Small intestine (tissue), 7 donors: ENCODE measurements at regions not wholly inside any gene's neighbourhood (a gene's known extent, or its start where the extent isn't known, plus 50 kb on each side); places are given as distances from the start of the nearest gene placed in this dataset.
"Not testable (repeated sequence)": the region's sequence is repeated elsewhere in the genome, so short reads cannot be mapped to it uniquely, and the experiment has no call there.

ENCODE experiments used
- DNase-seq, 2 donors: peaks; one replicate each; pipeline versions ENCODE4 v3.0.0 to v3.0.0-alpha.2; 2013
- FAIRE-seq: peaks from 2 replicates; lab custom pipeline; 2012; peaks lifted over from hg19 to GRCh38; lab: Jason Lieb, UNC
- H3K27ac ChIP-seq, 3 donors: one replicate each; pipeline ENCODE4 v1.5.1; 2013; ENCODE audit warnings: low read length in 2 of 3, mild to moderate bottlenecking in 2 of 3, control low read depth in 1 of 3, inconsistent platforms in 1 of 3, low read depth in 1 of 3, moderate library complexity in 1 of 3
- H3K27me3 ChIP-seq, 3 donors: one replicate each; pipeline ENCODE4 v1.6.1; 2013; ENCODE audit warnings: low read length in 3 of 3, inconsistent platforms in 1 of 3; ENCODE audit not compliant: control insufficient read depth in 3 of 3, insufficient read depth in 3 of 3
- H3K36me3 ChIP-seq, 3 donors: one replicate each; pipeline ENCODE4 v1.6.1; 2013; ENCODE audit warnings: low read length in 3 of 3, inconsistent platforms in 1 of 3, low read depth in 1 of 3, mild to moderate bottlenecking in 1 of 3, moderate library complexity in 1 of 3; ENCODE audit not compliant: control insufficient read depth in 3 of 3, insufficient read depth in 2 of 3
- H3K4me1 ChIP-seq, 3 donors: one replicate each; pipeline ENCODE4 v1.6.1; 2013; ENCODE audit warnings: low read length in 2 of 3, inconsistent platforms in 1 of 3, low read depth in 1 of 3, mild to moderate bottlenecking in 1 of 3, moderate library complexity in 1 of 3; ENCODE audit not compliant: control insufficient read depth in 3 of 3, insufficient read depth in 2 of 3
- H3K4me3 ChIP-seq, 3 donors: one replicate each; pipeline ENCODE4 v1.5.1; 2013; ENCODE audit warnings: low read length in 3 of 3, control low read depth in 1 of 3, inconsistent platforms in 1 of 3, low read depth in 1 of 3, mild to moderate bottlenecking in 1 of 3, moderate library complexity in 1 of 3
- H3K9me3 ChIP-seq, 2 donors: one replicate each; pipeline ENCODE4 v1.6.1; 2013; ENCODE audit warnings: low read depth in 1 of 2, low read length in 1 of 2; ENCODE audit not compliant: control insufficient read depth in 2 of 2, insufficient read depth in 1 of 2
- WGBS, 3 donors: extraction: QIAGEN DNeasy Blood & Tissue Kit; methylation state at CpG; one replicate each; pipeline ENCODE4 v1.1.7; 2013; 5-methylcytosine and 5-hydroxymethylcytosine counted together
- donor health status: healthy with polysubstance abuse.
- donor health status: control.
- donor health status: control.
- donor health status: Bipolar disorder and iron deficiency.
- donor health status: healthy.

DNA sequence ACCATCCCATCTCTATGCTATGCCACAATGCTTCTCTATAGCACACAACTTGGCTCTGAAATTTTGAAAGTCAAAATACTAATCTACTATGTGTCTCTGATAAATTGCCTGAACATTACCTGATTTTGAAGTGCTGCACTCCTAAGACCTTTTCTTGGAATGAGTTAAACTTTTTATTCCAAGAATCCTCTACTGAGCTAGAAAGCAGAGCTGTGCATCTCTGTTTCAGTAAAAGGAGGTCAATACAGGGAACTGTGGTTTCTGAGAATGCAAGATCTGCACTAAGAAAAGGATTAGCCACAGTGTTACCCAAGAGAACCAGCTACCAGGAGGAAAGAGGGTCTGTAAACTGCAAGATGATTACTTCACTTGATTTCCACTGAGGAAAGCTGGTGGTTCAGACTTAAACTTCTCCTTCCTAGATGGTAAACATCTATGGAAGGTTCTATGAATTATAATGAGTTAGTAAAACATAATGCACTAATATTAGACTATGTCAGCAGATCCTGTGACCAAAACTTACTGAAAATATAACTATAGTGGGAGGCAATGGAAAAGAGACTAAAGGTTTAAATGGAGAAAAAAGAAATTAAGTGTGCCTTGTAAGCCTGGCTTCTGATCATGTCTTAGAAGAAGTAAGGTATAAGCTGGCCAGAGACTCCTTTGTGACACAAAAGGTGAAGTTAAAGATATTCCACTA, 588.0 kb upstream of the DEFB115 start:
- not testable (repeated sequence) for DNase-seq, FAIRE-seq, H3K9me3 ChIP-seq, H3K36me3 ChIP-seq, H3K27ac ChIP-seq, H3K4me1 ChIP-seq, H3K27me3 ChIP-seq, H3K4me3 ChIP-seq

DNA sequence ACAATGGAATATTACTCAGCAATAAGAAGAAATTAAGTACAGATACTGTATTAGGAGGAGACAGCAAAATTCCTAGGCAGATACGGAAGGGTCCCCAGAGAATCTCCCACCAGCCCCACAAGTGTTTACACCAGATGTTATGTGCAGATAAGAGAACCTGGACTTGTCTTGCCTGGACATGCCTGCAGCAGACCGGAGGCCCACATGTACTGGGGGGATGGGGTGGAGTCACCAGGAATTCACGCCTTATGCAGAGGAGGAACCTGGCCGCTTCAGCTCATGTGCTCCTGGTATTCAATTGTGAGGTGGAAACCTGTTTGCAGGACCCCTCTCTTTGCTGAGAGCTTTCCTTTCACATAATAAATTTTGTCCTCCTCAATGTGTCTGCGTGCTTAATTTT, 586.3 kb upstream of the DEFB115 start:
- not testable (repeated sequence) for H3K4me3 ChIP-seq, H3K27ac ChIP-seq, H3K36me3 ChIP-seq, H3K4me1 ChIP-seq, H3K27me3 ChIP-seq, DNase-seq, FAIRE-seq, H3K9me3 ChIP-seq
- 68 to 75% (median 74%) methylated on average over 5 of the region's 5 CpGs for WGBS, 3 donors

DNA sequence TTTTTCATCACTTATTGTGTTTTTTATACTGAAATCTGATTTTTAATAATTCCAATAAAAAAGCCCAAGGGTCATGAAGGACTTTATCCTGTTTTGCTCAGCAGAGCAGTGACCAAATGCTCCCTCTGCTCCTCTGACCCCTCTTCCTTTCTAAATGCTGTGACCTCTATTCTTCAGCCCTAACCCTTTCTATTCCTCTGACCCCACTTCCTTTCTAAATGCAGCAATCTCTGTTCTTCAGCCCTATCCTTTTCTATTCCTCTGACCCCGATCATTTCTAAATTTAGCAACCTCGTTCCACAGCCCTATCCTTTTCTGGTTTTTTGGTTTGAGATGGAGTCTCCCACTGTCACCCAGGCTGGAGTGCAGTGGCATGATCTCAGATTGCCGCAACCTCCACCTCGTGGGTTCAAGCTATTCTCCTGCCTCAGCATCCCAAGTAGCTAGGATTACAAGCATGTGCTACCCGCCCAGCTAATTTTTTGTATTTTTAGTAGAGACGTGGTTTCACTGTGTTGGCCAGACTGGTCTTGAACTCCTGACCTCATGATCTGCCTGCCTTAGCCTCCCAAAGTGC, 581.4 kb upstream of the DEFB115 start:
- H3K27me3 ChIP-seq, H3K36me3 ChIP-seq, H3K4me1 ChIP-seq: not testable (repeated sequence)

DNA sequence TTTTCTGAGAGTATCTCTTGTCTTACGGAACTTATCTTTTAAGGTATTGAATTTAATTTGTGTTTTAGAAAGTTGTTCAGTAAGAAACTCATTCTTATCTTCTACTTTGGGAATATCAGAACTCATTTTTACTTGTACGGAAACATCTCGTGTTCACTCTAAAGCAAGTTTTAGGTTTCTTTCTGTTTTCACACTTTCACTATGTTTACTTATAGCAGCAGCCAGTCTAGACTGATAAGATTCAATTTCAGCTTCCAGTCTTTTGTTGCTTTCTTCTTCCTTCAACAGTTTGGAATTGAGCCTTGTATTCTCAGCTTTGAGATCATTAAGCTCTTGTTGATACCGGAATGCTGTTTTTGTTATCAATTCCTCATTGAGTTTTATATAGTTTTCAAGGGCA, 575.2 kb upstream of the DEFB115 start:
- not testable (repeated sequence) for H3K9me3 ChIP-seq, H3K27me3 ChIP-seq, FAIRE-seq, H3K27ac ChIP-seq, H3K4me1 ChIP-seq, H3K4me3 ChIP-seq, DNase-seq, H3K36me3 ChIP-seq
- 69 to 84% (median 77%) methylated on average over 4 of the region's 4 CpGs for WGBS, 3 donors

More for the DNA sequence above, 581.4 kb upstream of the DEFB115 start:
- not testable (repeated sequence) for H3K27ac ChIP-seq, H3K9me3 ChIP-seq, FAIRE-seq, DNase-seq, H3K4me3 ChIP-seq
- 60 to 82% (median 79%) methylated on average over 6 of the region's 6 CpGs for WGBS, 3 donors

DNA sequence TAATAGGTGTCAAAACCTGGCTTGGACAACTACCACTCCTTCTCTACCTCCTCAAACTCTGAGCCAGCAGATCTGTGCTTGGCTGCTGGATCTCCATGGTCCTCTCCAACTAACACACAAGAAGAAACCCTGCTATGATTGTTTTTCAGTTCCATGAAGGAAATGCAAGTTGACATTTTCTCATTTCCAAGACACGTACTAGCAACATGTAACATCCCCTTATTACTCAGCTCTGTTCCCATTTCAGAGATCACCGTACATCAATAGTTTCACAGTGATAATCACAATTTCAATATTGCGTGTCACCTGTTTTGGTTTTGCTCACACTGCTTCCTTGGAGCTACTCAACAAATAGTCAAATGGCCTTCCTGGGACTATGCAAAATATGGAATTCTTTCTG, 544.6 kb upstream of the DEFB115 start:
- WGBS, 3 donors: 54 to 89% (median 72%) methylated on average over 3 of the region's 3 CpGs
- H3K36me3 ChIP-seq, H3K4me3 ChIP-seq, FAIRE-seq, DNase-seq, H3K9me3 ChIP-seq, H3K27ac ChIP-seq, H3K4me1 ChIP-seq, H3K27me3 ChIP-seq: not testable (repeated sequence)

DNA sequence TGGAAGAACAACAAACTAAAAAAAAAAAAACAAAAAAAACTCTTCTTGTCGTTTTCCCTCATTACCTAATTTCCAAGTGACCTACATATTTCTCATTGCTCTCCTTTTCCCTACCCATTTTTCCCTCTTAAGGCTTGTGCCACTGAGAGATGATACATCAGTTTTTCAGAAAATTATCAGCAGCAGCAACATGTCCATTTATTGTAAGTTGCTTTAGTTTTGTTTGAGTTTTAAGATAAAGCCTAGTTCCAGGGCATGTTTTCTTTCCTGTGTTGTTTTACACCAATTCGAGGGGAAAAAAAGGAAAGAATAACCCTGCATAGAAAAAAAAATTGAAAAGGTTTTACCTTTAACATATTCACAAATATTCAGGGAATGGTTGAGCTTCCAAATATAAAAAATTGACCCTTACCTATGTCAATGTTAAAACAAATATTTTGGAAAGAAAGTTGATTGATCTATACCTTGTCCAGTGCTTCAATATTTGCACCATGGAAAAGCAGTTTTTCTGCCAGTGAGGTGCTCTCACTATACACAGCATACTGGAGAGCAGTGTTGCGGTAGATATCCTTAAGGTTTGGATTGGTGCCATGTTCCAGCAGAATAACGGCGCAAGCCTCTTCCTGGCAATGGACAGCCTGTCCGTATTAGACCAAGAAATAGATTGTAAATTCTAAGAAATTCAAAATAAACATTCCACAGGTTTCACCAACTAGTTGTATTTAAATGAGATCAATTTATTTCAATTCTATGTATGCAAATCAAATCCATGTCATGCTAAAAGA, 537.9 kb upstream of the DEFB115 start:
- H3K27ac ChIP-seq, H3K27me3 ChIP-seq, H3K36me3 ChIP-seq, H3K9me3 ChIP-seq, H3K4me3 ChIP-seq, FAIRE-seq, H3K4me1 ChIP-seq, DNase-seq: not testable (repeated sequence)
- 60 to 69% (median 63%) methylated on average over 6 of the region's 6 CpGs for WGBS, 3 donors

DNA sequence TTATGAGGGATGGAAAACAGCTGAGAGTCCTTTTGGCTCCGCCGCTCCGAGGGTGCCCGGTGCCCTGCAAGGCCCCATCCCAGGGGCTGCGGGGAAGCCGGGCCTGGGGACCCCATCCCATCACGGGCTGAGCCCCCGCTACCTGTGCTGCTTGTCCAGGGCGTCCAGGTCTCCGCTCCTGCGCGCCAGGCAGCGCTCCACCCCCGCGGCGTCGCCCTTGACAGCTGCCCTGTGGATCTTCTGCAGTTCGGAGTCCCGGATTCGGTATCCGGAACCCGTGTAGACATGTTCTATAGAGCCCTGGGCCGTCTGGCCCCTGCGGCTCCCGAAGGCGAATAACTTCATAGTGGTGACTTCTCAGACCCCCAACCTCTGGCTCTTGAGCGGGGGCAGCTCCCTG, 534.0 kb upstream of the DEFB115 start:
- WGBS, 3 donors: 10 to 37% (median 12%) methylated on average over 17 to 27 of the region's 27 CpGs
- not testable (repeated sequence) for H3K36me3 ChIP-seq, H3K4me1 ChIP-seq, FAIRE-seq, H3K27ac ChIP-seq, H3K27me3 ChIP-seq, H3K9me3 ChIP-seq
- DNase-seq: peak in 1 of 2 donors; percentile 41
- H3K4me3 ChIP-seq: peak overlapping the region in 1 of 3 donors; percentile 51

DNA sequence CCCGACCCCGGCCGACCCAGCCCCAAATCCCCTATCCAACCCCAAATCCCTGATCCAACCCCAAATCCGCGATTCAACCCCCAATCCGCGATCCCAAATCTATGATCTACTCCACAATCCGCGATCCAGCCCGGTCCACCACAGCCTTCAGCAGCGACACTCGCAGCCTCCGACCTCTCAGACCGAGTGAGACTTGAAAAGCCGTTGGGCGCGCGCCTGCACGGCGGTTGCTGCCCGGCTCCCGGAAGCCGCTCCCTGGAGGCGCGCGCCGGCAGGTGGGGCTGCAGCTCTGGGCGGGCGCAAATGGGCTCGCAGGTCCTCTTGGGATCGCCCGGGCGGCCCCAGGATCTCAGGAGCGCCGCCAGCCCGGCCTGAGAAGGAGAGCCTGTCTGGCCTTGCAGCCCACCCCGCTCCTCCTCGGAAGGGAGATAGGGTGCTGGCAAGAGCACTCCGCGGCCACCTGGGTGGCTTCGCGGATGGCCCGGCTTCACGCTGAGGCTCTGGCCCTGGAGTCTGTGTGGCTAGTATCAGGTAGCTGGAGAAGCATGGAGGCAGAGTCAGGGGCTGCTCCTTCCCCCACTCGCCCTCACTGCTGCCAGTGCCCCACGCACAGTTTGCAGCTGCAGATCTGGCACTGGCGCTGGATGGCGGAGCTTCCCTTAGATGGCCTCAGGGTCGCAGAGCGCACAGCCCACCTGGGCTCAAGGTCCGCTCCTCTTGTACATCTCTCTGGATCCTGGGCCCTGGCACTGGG, 533.4 kb upstream of the DEFB115 start:
- WGBS, 3 donors: 11 to 33% (median 21%) methylated on average over 42 to 51 of the region's 51 CpGs
- H3K27ac ChIP-seq: peak overlapping the region in 2 of 3 donors; percentile 55 to 58
- not testable (repeated sequence) for FAIRE-seq

More for the DNA sequence above, 533.4 kb upstream of the DEFB115 start:
- not testable (repeated sequence) for H3K4me1 ChIP-seq, H3K9me3 ChIP-seq, H3K36me3 ChIP-seq, H3K27me3 ChIP-seq
- peak; percentile 84 to 91 for DNase-seq
- peak overlapping the region in 2 of 3 donors; percentile 15 to 51 for H3K4me3 ChIP-seq
